Naive thymus-derived CD8-positive, alpha-beta T cell (primary cell): ENCODE measurements at regions not wholly inside any gene's neighbourhood (a gene's known extent, or its start where the extent isn't known, plus 50 kb on each side); places are given as distances from the start of the nearest gene placed in this dataset.
"Not testable (repeated sequence)": the region's sequence is repeated elsewhere in the genome, so short reads cannot be mapped to it uniquely, and the experiment has no call there.

ENCODE experiments used
- ATAC-seq, 2 donors: fragments of 150-1000 bp; cut with Tn5 transposase in 1 of 2; sonication (Bioruptor Pico), chemical (Tn5 transposase) in 1 of 2; 1 replicate in 1 of 2; 2 replicates in 1 of 2; pipeline ENCODE4 v1.10.0; 2021; ENCODE audit warnings: mild to moderate bottlenecking in 2 of 2, moderate library complexity in 2 of 2
- POLR2A ChIA-PET: fragments of 350-600 bp; sonication (Branson Sonifier 250); formaldehyde crosslinking; loops from one replicate; lab custom pipeline; 2021; ENCODE audit warnings: antibody characterized with exemption; lab: Charles Lee
- DNase-seq, 10 donors: peaks; one replicate each; pipeline versions ENCODE4 v3.0.0 to v3.0.0-alpha.2; 2020 to 2022
- H3K27ac Mint-ChIP-seq, 10 donors: one replicate each; pipeline ENCODE4 v1.8.0; 2020 to 2022; ENCODE audit warnings: mild to moderate bottlenecking in 10 of 10, mixed read lengths in 10 of 10, moderate library complexity in 4 of 10, inconsistent platforms in 1 of 10
- H3K27me3 Mint-ChIP-seq, 5 donors: one replicate each; pipeline ENCODE4 v1.8.0; 2021 to 2022; ENCODE audit warnings: mixed read lengths in 5 of 5
- H3K36me3 Mint-ChIP-seq, 3 donors: one replicate each; pipeline ENCODE4 v1.8.0; 2020 to 2022; ENCODE audit warnings: mixed read lengths in 3 of 3, mild to moderate bottlenecking in 2 of 3, inconsistent platforms in 1 of 3
- H3K4me1 Mint-ChIP-seq, 4 donors: one replicate each; pipeline ENCODE4 v1.8.0; 2021 to 2022; ENCODE audit warnings: mixed read lengths in 4 of 4
- H3K4me3 Mint-ChIP-seq, 10 donors: one replicate each; pipeline ENCODE4 v1.8.0; 2020 to 2022; ENCODE audit warnings: mild to moderate bottlenecking in 10 of 10, mixed read lengths in 10 of 10, moderate library complexity in 6 of 10, inconsistent platforms in 1 of 10
- H3K9me3 Mint-ChIP-seq, 9 donors: one replicate each; pipeline ENCODE4 v1.8.0; 2020 to 2022; ENCODE audit warnings: mixed read lengths in 9 of 9, mild to moderate bottlenecking in 3 of 9, inconsistent platforms in 1 of 9, moderate library complexity in 1 of 9

GRCh38 chrY:20382085-20382484 is 193.5 kb upstream of the EIF1AY start:
- ATAC-seq, H3K4me3 Mint-ChIP-seq, DNase-seq, H3K36me3 Mint-ChIP-seq, H3K4me1 Mint-ChIP-seq, POLR2A ChIA-PET: not testable (repeated sequence)
- peaks cover 0 to 14% (median 1%) of the 10 kb centered on the region in 9 donors for H3K9me3 Mint-ChIP-seq
- H3K27ac Mint-ChIP-seq: peak overlapping the region in 1 of 10 donors; percentile 22
- peaks cover 0 to 10% (median 0%) of the 10 kb centered on the region in 5 donors for H3K27me3 Mint-ChIP-seq

- no peak overlapping the region for H3K27ac Mint-ChIP-seq
- POLR2A ChIA-PET: no interaction called here
- no peaks in the 10 kb centered on the region for H3K27me3 Mint-ChIP-seq
Measured at GRCh38 chrY:20408201-20408600, 167.4 kb upstream of the EIF1AY start.

GRCh38 chrY:20422752-20423151 is 152.8 kb upstream of the EIF1AY start:
- H3K4me3 Mint-ChIP-seq: no peak overlapping the region
- H3K4me1 Mint-ChIP-seq: no peaks in the 10 kb centered on the region
- H3K27me3 Mint-ChIP-seq: no peaks in the 10 kb centered on the region
- no peak overlapping the region for H3K27ac Mint-ChIP-seq
- no peak for DNase-seq
- H3K36me3 Mint-ChIP-seq: peaks cover 0 to 8% (median 6%) of the 10 kb centered on the region in 3 donors
- no peak for ATAC-seq
- H3K9me3 Mint-ChIP-seq: no peaks in the 10 kb centered on the region
- POLR2A ChIA-PET: no interaction called here

More at GRCh38 chrY:20408201-20408600, 167.4 kb upstream of the EIF1AY start:
- no peaks in the 10 kb centered on the region for H3K36me3 Mint-ChIP-seq
- H3K4me1 Mint-ChIP-seq: no peaks in the 10 kb centered on the region
- no peaks in the 10 kb centered on the region for H3K9me3 Mint-ChIP-seq
- H3K4me3 Mint-ChIP-seq: no peak overlapping the region
- ATAC-seq (no peak), DNase-seq (no peak)

GRCh38 chrY:20433670-20434069 is 141.9 kb upstream of the EIF1AY start:
- H3K27me3 Mint-ChIP-seq: no peaks in the 10 kb centered on the region
- no peak for ATAC-seq
- no peak overlapping the region for H3K27ac Mint-ChIP-seq
- peaks cover 0 to 6% (median 0%) of the 10 kb centered on the region in 3 donors for H3K36me3 Mint-ChIP-seq
- H3K4me1 Mint-ChIP-seq: no peaks in the 10 kb centered on the region
- no peak overlapping the region for H3K4me3 Mint-ChIP-seq
- POLR2A ChIA-PET: no interaction called here
- no peaks in the 10 kb centered on the region for H3K9me3 Mint-ChIP-seq
- DNase-seq: no peak

- H3K9me3 Mint-ChIP-seq: no peaks in the 10 kb centered on the region
- DNase-seq: no peak
- H3K4me1 Mint-ChIP-seq: no peaks in the 10 kb centered on the region
- no peak for ATAC-seq
- H3K27ac Mint-ChIP-seq: no peak overlapping the region
- no peaks in the 10 kb centered on the region for H3K27me3 Mint-ChIP-seq
- POLR2A ChIA-PET: no interaction called here
- H3K4me3 Mint-ChIP-seq: no peak overlapping the region
- peaks cover 0 to 6% (median 4%) of the 10 kb centered on the region in 3 donors for H3K36me3 Mint-ChIP-seq
Measured at GRCh38 chrY:20444170-20444569, 131.4 kb upstream of the EIF1AY start.

GRCh38 chrY:20447601-20448000 is 128.0 kb upstream of the EIF1AY start:
- DNase-seq: no peak
- ATAC-seq: no peak
- H3K27me3 Mint-ChIP-seq: peaks cover 0 to 2% (median 0%) of the 10 kb centered on the region in 5 donors
- H3K4me1 Mint-ChIP-seq: no peaks in the 10 kb centered on the region
- no peak overlapping the region for H3K4me3 Mint-ChIP-seq
- peaks cover 0 to 23% (median 15%) of the 10 kb centered on the region in 3 donors for H3K36me3 Mint-ChIP-seq
- no peak overlapping the region for H3K27ac Mint-ChIP-seq
- H3K9me3 Mint-ChIP-seq: peaks cover 0 to 29% (median 0%) of the 10 kb centered on the region in 9 donors
- POLR2A ChIA-PET: no interaction called here

GRCh38 chrY:20449277-20449676 is 126.3 kb upstream of the EIF1AY start:
- POLR2A ChIA-PET: no interaction called here
- H3K27ac Mint-ChIP-seq: no peak overlapping the region
- ATAC-seq (no peak), DNase-seq (no peak)
- H3K27me3 Mint-ChIP-seq: peaks cover 0 to 2% (median 0%) of the 10 kb centered on the region in 5 donors
- peaks cover 0 to 29% (median 0%) of the 10 kb centered on the region in 9 donors for H3K9me3 Mint-ChIP-seq
- no peaks in the 10 kb centered on the region for H3K4me1 Mint-ChIP-seq
- H3K4me3 Mint-ChIP-seq: no peak overlapping the region
- peaks cover 0 to 23% (median 19%) of the 10 kb centered on the region in 3 donors for H3K36me3 Mint-ChIP-seq

- Mint-ChIP-seq H3K36me3 (peaks cover 0 to 6% (median 2%) of the 10 kb centered on the region in 3 donors), H3K27me3 (no peaks in the 10 kb centered on the region), H3K4me1 (no peaks in the 10 kb centered on the region), H3K9me3 (no peaks in the 10 kb centered on the region), H3K4me3 (no peak overlapping the region), H3K27ac (no peak overlapping the region)
- ATAC-seq (no peak), DNase-seq (no peak)
- POLR2A ChIA-PET: no interaction called here
Measured at GRCh38 chrY:20470140-20470539, 105.4 kb upstream of the EIF1AY start.

GRCh38 chrY:20515982-20516381 is 59.6 kb upstream of the EIF1AY start:
- Mint-ChIP-seq H3K9me3 (no peaks in the 10 kb centered on the region), H3K27me3 (no peaks in the 10 kb centered on the region), H3K4me3 (no peak overlapping the region), H3K36me3 (peaks cover 0 to 21% (median 0%) of the 10 kb centered on the region in 3 donors), H3K4me1 (no peaks in the 10 kb centered on the region), H3K27ac (no peak overlapping the region)
- POLR2A ChIA-PET: no interaction called here
- ATAC-seq (no peak), DNase-seq (no peak)
